Epidermal melanocyte (primary cell): ENCODE measurements at regions not wholly inside any gene's neighbourhood (a gene's known extent, or its start where the extent isn't known, plus 50 kb on each side); places are given as distances from the start of the nearest gene placed in this dataset.
A peak's percentile ranks its signal among the peaks of the same experiment; 100 is the strongest.
"Not testable (repeated sequence)": the region's sequence is repeated elsewhere in the genome, so short reads cannot be mapped to it uniquely, and the experiment has no call there.

Experiments
- DNase-seq: peaks from one replicate; pipeline ENCODE4 v3.0.0; 2011; ENCODE audit warnings: low spot score; ENCODE audit not compliant: insufficient read length

- no peak for DNase-seq
These were observed 53.1 kb upstream of the SEPTIN5 start for GRCh38 chr22:19661156-19661555.

GRCh38 chr22:19662049-19662684, 52.1 kb upstream of the SEPTIN5 start:
- not testable (repeated sequence) for DNase-seq

DNA sequence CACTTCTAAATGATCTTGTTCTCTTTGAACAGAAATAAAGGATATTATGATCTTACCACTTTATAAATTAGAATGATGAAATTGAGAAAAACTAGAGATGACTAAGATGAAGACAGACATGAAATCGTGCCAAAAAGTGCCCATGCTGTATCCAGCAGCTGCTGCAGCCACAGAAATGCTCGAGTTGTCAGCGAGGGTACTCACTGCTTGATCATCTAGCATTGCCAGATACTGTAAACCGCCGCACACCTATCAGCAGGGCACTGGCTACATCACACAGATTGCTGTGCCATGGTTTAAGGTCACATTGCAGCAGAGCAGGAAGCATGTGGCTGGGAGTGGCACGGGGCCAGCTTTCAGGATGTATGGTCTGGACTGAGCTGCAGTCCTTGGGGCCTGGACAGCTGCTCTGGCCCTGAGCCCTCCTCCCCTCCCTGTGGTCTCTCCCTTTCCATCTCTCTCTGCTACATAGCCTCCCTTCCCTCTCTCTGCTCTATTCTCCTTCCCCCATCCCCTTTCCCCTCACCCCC, 51.0 kb upstream of the SEPTIN5 start:
- peak; percentile 32 for DNase-seq

DNA sequence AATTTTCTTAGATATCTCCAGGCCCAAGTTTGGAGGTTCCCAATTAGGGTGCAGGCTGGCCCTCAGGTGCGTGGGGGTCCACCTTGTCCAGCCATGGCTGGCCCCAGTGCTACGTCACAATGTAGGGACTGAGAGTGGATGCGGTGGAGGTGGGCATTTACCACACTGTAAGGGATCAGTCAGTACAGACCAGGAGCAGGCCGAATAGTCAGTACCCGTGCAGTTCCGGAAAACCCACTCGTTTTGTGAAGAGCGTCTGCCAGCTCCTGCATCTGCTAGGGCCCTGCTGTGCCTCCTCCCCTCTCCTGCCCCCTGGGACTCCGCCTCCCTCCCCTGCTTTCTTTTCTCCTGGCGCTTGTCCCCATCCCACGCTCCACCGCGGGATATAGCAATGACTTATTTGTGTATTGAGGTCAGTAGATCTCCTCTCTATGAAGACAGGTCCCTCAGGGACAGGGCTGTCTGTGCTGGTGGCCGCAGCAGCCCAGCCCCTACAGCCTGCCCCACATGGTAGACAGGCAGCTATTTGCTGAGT, 50.4 kb upstream of the SEPTIN5 start:
- no peak for DNase-seq

- DNase-seq, result no peak
These were observed 49.9 kb upstream of the SEPTIN5 start for GRCh38 chr22:19664406-19664805.
